OCI-LY1 (cell line): ENCODE measurements at regions not wholly inside any gene's neighbourhood (a gene's known extent, or its start where the extent isn't known, plus 50 kb on each side); places are given as distances from the start of the nearest gene placed in this dataset.

Source experiments
- H2AFZ ChIP-seq: fragments of 200-600 bp; sonication (generic), shearing (Covaris generic); 2 replicates; pipeline ENCODE4 v1.6.0; 2014; ENCODE audit warnings: antibody characterized with exemption, mild to moderate bottlenecking, low read length
- H3F3A ChIP-seq: fragments of 200-600 bp; sonication (generic), shearing (Covaris generic); 2 replicates; pipeline ENCODE4 v1.6.0; 2014; ENCODE audit warnings: mild to moderate bottlenecking, antibody characterized with exemption, low read length, moderate library complexity; ENCODE audit not compliant: insufficient read depth
- H3K27ac ChIP-seq: fragments of 200-600 bp; sonication (generic); 2 replicates; pipeline ENCODE4 v1.5.1; 2014; ENCODE audit warnings: low read length, mixed run types, mild to moderate bottlenecking, low read depth; ENCODE audit not compliant: poor library complexity, severe bottlenecking
- H3K27me3 ChIP-seq: fragments of 200-600 bp; sonication (generic); 2 replicates; pipeline ENCODE4 v1.6.0; 2014; ENCODE audit warnings: antibody characterized with exemption, mild to moderate bottlenecking, low read length, moderate library complexity; ENCODE audit not compliant: insufficient read depth
- H3K36me3 ChIP-seq: fragments of 200-600 bp; sonication (generic); 2 replicates; pipeline ENCODE4 v1.6.1; 2014; ENCODE audit warnings: mild to moderate bottlenecking, antibody characterized with exemption, low read length, moderate library complexity, mixed read lengths; ENCODE audit not compliant: insufficient read depth
- H3K4me1 ChIP-seq: fragments of 200-600 bp; sonication (generic); 2 replicates; pipeline ENCODE4 v1.5.1; 2014; ENCODE audit warnings: mild to moderate bottlenecking, low read length, moderate library complexity; ENCODE audit not compliant: insufficient read depth, severe bottlenecking
- H3K4me2 ChIP-seq: fragments of 200-600 bp; sonication (generic), shearing (Covaris generic); 2 replicates; pipeline ENCODE4 v1.6.1; 2014; ENCODE audit warnings: low read length
- H3K4me3 ChIP-seq: fragments of 200-600 bp; sonication (generic); 2 replicates; pipeline ENCODE4 v1.5.1; 2014; ENCODE audit warnings: low read length, low read depth, mild to moderate bottlenecking, mixed read lengths; ENCODE audit not compliant: poor library complexity, severe bottlenecking
- H3K79me2 ChIP-seq: fragments of 200-600 bp; shearing (Covaris generic); 2 replicates; pipeline ENCODE4 v1.6.1; 2016; ENCODE audit warnings: mixed run types, low read length, mixed read lengths; ENCODE audit not compliant: insufficient read depth
- H3K9ac ChIP-seq: fragments of 200-600 bp; sonication (generic), shearing (Covaris generic); 2 replicates; pipeline ENCODE4 v1.6.1; 2014; ENCODE audit warnings: mild to moderate bottlenecking, low read length, mixed read lengths
- H3K9me2 ChIP-seq: fragments of 200-600 bp; sonication (generic), shearing (Covaris generic); 2 replicates; pipeline ENCODE4 v1.6.1; 2014; ENCODE audit warnings: low read depth, mild to moderate bottlenecking, low read length, mixed read lengths
- H3K9me3 ChIP-seq: fragments of 200-600 bp; shearing (Covaris generic); 2 replicates; pipeline ENCODE4 v1.6.1; 2014; ENCODE audit warnings: low read length, mixed read lengths
- H4K20me1 ChIP-seq: fragments of 200-600 bp; sonication (generic), shearing (Covaris generic); 2 replicates; pipeline ENCODE4 v1.6.0; 2016; ENCODE audit warnings: mild to moderate bottlenecking, low read length; ENCODE audit not compliant: insufficient read depth
- CTCF ChIP-seq: fragments of 200-600 bp; sonication (generic), shearing (Covaris generic); IDR thresholded peaks from 2 replicates; pipeline ENCODE4 v1.5.1; 2017; ENCODE audit warnings: mild to moderate bottlenecking, antibody characterized with exemption, low read length, moderate library complexity, mixed read lengths
- EZH2 ChIP-seq: fragments of 200-600 bp; sonication (generic), shearing (Covaris generic); IDR thresholded peaks from 2 replicates; pipeline ENCODE4 v1.8.0; 2017; ENCODE audit warnings: borderline replicate concordance, mixed run types, mild to moderate bottlenecking, antibody characterized with exemption, low read length, moderate library complexity, mixed read lengths

DNA sequence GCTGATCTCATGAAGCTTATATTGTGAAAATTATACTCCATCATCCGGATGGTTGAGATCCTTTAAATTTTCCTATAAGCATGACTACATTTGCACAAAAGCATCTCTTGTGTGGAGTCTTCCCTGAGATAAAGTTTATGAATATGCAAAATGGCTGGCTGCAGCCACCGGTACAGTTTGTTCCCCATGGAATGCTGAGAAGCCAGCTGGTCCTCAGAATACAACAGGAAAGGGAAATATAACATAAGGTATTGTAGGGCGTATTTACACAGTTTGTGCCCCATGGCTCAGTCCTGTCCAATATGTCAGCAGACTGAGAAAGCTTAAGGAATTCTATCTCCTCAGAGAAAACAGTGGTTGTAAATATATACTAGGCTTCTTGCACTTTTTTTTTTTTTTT lies 468.6 kb downstream of the CNTN6 start:
- no peaks in the 10 kb centered on the region for H3K9me3 ChIP-seq
- H3K9me2 ChIP-seq = no peaks in the 10 kb centered on the region
- no peaks in the 10 kb centered on the region for H3K79me2 ChIP-seq
- H3K4me1 ChIP-seq = no peaks in the 10 kb centered on the region
- TF ChIP-seq CTCF = no peak
- TF ChIP-seq EZH2 = no peak
- H3K27me3 ChIP-seq = no peaks in the 10 kb centered on the region
- no peaks in the 10 kb centered on the region for H3F3A ChIP-seq
- no peak overlapping the region for H2AFZ ChIP-seq
- H3K9ac ChIP-seq = no peak overlapping the region
- H3K4me2 ChIP-seq = no peak overlapping the region
- H3K36me3 ChIP-seq = no peaks in the 10 kb centered on the region
- H3K4me3 ChIP-seq = no peak overlapping the region
- no peaks in the 10 kb centered on the region for H4K20me1 ChIP-seq
- H3K27ac ChIP-seq = no peak overlapping the region

DNA sequence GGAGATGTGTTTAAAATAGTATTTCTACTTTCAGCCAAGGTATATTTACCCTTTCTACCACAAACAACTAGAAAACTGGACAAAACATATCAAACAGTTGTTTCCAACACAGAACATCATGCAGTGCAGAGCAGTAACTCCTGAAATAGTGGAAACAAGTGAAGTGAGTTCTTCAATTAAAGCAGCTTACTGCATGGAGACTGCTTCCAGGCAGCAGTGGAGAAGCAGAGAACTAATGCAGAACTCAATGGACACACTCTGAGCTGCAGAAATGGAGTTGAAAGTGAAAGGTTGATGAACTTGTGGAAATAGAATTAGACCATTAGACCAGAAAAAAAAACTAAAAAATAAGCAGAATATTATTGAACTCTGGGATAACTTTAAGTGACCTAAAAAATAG lies 478.9 kb downstream of the CNTN6 start:
- no peaks in the 10 kb centered on the region for H3K36me3 ChIP-seq
- H3K9ac ChIP-seq = no peak overlapping the region
- no peak overlapping the region for H3K4me3 ChIP-seq
- no peaks in the 10 kb centered on the region for H4K20me1 ChIP-seq
- H3K9me2 ChIP-seq = no peaks in the 10 kb centered on the region
- H3K9me3 ChIP-seq = no peaks in the 10 kb centered on the region
- no peaks in the 10 kb centered on the region for H3K27me3 ChIP-seq
- no peak overlapping the region for H2AFZ ChIP-seq
- no peak overlapping the region for H3K4me2 ChIP-seq
- no peak overlapping the region for H3K27ac ChIP-seq
- H3K79me2 ChIP-seq = no peaks in the 10 kb centered on the region
- H3F3A ChIP-seq = no peaks in the 10 kb centered on the region
- no peaks in the 10 kb centered on the region for H3K4me1 ChIP-seq
- TF ChIP-seq CTCF (no peak), EZH2 (no peak)

- H3K27me3 ChIP-seq = no peaks in the 10 kb centered on the region
- no peaks in the 10 kb centered on the region for H3K36me3 ChIP-seq
- TF ChIP-seq CTCF = no peak
- TF ChIP-seq EZH2 = no peak
- no peak overlapping the region for H3K9ac ChIP-seq
- H3K79me2 ChIP-seq = no peaks in the 10 kb centered on the region
- H3K9me2 ChIP-seq = no peaks in the 10 kb centered on the region
- no peak overlapping the region for H3K4me3 ChIP-seq
- no peaks in the 10 kb centered on the region for H4K20me1 ChIP-seq
- H3K4me2 ChIP-seq = no peak overlapping the region
- no peak overlapping the region for H3K27ac ChIP-seq
- no peaks in the 10 kb centered on the region for H3K4me1 ChIP-seq
- no peaks in the 10 kb centered on the region for H3K9me3 ChIP-seq
- H3F3A ChIP-seq = no peaks in the 10 kb centered on the region
- no peak overlapping the region for H2AFZ ChIP-seq
Measured at GRCh38 chr3:1576047-1576446, 483.2 kb downstream of the CNTN6 start.
